Fibroblast of lung (primary cell): ENCODE measurements at regions not wholly inside any gene's neighbourhood (a gene's known extent, or its start where the extent isn't known, plus 50 kb on each side); places are given as distances from the start of the nearest gene placed in this dataset.

Experiments
- CTCF ChIP-seq, 2 donors: IDR thresholded peaks in 1 of 2; conservative IDR thresholded peaks in 1 of 2; 1 replicate in 1 of 2; 2 replicates in 1 of 2; pipeline ENCODE4 v1.5.1; 2011 to 2012; ENCODE audit warnings: low read length in 2 of 2, control low read depth in 1 of 2, inconsistent platforms in 1 of 2, low read depth in 1 of 2, mild to moderate bottlenecking in 1 of 2
- EZH2 ChIP-seq: IDR thresholded peaks from 2 replicates; pipeline ENCODE4 v1.5.1; 2012; ENCODE audit warnings: low read length, control low read depth, mild to moderate bottlenecking; ENCODE audit errors: missing control alignments

- TF ChIP-seq CTCF (conservative IDR thresholded peaks at IDR 0.05 in 1 of 2, IDR thresholded peaks at IDR 0.05 in 1 of 2; ENCODE audit: low read depth in 1 of 2, low read length in 2 of 2) (no peak), EZH2 (no peak)
Measured at GRCh38 chr6:145530454-145530853, 204.9 kb downstream of the EPM2A start.
